ELF-1 (cell line): ENCODE measurements at regions not wholly inside any gene's neighbourhood (a gene's known extent, or its start where the extent isn't known, plus 50 kb on each side); places are given as distances from the start of the nearest gene placed in this dataset.
"Not testable (repeated sequence)": the region's sequence is repeated elsewhere in the genome, so short reads cannot be mapped to it uniquely, and the experiment has no call there.

Experiments used
- DNase-seq: peaks from one replicate; pipeline ENCODE4 v3.0.0-alpha.2; 2016; ENCODE audit warnings: low read depth, low spot score

DNA sequence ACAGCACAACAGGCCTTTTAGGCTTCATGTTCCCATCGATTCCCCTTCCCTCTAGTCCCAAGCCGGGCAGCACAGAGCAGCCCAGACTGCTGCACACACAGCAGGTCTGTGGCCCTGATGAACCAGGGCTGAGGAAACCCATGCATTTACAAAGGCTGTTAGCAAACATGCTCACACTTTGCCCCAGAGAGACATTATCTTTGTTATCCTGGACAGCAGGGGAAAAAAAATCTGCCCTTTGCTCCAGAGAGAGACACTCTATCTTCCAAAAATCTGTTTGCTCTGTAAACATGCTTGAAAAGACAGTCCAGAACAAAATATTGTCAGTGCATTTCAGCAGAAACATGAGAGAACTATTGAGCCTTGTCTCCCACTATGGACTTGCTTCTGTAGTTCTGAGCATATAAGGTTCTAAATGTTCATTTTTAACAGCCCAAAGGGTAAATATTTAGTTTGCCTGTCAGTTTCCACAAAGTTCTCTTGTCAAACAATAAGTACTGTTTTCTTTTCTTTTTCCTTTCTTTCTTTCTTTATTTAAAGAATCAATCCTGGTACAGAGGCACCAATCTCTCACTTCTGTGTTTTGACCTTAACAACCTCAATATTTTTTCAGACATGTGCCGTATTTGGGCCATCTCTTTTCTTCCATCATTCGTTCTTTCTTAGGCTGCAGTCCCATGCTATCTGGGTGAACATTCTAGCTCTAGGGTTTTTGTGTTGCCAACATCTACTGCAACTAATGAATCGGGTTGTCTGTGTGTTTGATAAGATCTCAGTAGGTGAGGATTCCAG is 468.0 kb downstream of the EPM2A start:
- DNase-seq = no peak

DNA sequence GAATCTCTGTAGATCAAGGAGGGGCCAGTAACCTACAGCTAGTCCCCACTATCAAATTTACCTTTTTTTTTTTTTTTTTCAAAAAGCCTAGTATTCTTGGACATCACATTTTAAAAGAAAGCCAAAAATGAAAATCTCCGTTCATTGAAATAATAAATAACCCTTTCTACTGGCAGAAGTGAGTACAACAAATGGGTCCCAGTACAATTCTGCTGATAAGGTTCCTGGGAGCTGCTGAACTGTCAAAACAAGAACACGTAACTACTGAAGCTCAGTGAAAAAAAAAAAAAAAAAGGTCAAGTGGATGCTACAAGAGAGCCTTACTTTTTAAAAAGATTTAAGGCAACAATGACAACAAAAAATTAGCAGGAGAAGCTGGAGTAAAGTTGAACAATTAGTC is 464.9 kb downstream of the EPM2A start:
- no peak for DNase-seq

- no peak for DNase-seq
Measured at GRCh38 chr6:145271040-145271439, 464.3 kb downstream of the EPM2A start.

DNA sequence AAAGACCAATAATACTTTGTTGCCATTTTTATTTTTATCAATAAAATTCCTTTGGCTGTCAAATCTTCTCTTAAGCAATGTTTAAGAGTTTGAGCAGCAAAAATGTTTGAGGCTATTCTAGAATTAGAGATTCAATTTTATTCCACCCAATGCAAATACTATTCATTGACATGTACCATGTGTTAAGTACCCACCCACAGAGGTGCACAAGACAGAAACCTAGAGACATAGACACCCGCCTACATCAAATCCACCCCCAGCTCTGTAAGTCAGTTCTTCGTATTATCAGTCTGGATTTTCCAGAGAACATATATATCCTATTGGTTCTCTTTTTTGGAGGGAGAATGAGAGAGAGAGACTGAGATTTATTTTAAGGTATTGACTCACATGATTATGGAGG is 463.7 kb downstream of the EPM2A start:
- DNase-seq = no peak

DNA sequence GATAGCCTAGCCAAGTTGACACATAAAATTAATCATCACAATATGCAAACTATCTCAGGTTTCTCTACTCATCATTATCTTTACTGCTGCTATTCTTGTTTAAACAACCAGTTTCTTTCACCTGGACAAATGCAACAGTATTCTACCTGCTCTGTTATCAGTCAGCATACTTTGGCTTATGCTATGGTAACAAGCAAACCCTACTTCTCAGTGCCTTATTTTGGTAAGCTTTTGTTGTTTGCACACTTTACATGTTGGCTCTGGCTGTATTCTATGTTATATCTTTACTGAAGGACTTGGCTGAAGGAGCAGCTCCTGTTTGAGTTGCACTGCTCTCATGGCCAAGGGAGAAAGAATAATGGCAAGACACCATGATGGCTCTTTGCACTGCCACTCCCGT is 463.1 kb downstream of the EPM2A start:
- no peak for DNase-seq

DNA sequence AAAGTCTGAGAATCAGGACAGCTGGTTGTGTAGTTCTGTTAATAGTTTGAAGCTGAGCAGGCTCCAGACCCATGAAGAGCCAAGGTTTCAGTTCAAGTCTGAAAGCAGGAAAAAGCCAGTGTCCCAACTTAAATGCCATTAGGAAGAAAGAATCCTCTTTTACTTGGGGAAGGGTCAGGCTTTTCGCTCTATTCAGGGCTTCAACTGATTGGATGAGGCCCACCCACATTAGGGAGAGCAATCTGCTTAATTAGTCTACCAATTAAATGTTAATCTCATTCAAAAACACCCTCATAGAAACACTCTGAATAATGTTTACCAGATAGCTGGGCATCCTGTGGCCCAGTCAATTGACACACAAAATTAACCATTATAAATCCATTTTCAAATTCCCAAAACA is 462.2 kb downstream of the EPM2A start:
- no peak for DNase-seq

GRCh38 chr6:145274083-145274482 is 461.2 kb downstream of the EPM2A start:
- no peak for DNase-seq

DNA sequence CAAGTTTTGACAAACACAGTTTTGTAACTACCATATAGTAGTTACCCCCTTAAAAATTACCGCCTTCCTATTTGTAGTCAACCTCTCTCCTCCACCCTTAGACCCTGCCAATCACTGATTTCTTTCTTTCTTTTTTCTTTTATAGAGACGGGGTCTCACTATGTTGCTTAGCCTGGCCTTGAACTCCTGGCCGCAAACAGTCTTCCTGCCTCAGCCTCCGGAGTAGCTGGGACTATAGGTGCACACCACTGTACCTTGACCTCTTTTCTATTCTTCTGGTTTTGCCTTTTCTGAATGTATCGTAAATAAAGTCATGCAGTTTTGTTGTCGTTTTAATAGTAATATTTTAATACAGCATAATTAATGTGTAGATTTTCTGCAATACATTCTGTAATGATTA is 460.3 kb downstream of the EPM2A start:
- no peak for DNase-seq

- no peak for DNase-seq
Measured at GRCh38 chr6:145275787-145276186, 459.5 kb downstream of the EPM2A start.

DNA sequence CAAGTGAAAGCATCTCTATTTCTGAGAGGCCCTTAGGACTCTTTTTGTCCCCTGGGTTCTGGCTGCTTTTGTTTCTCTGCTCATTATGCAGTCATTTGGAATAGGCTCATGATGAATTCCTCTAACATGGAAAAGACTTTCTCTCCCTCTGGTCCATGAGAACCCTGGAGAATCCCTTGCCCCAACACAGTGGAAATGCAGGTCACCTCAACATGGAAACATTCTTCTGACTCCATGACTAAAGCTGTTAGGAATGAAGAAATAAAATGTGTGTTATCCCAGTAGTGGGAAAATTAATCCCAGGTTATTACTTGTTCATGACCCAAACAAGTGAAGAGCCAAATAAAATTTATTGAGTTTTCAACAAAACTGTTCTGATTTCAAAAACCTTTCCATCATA is 458.6 kb downstream of the EPM2A start:
- no peak for DNase-seq

DNA sequence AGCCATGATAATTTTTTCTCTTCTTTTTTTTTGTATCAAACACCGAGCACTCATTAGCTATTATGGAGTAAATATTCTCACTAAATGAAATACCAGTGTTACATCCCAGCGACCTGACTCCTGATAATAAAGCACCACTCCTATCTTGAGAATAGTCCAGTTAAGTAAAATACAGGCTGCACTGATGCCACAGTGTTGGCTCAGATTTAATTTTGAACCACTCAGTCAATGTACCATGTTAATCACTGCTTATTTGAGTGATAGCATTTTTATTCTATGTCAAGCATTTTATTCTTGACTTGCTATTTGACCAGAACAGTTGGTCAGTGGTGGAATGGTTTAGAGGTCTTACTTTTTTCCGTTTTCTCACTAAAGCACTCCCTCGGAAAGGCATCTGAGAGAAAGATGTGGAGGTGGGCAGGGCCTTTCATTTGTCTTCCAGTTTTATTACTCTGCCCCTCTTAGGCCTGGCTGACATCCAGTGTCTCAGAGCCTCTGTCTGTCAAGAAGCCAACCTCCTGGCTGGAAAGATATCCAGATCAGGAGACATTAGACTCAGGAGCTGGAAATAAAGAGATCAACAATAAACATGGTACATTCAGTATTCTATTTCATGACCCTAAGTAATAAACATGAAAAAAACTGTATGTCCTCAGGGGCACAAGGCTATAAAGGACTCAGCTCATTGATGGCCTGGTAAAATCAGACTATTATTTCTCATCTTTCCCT is 457.8 kb downstream of the EPM2A start:
- DNase-seq = no peak

GRCh38 chr6:145278163-145278807 is 457.0 kb downstream of the EPM2A start:
- DNase-seq = no peak

DNA sequence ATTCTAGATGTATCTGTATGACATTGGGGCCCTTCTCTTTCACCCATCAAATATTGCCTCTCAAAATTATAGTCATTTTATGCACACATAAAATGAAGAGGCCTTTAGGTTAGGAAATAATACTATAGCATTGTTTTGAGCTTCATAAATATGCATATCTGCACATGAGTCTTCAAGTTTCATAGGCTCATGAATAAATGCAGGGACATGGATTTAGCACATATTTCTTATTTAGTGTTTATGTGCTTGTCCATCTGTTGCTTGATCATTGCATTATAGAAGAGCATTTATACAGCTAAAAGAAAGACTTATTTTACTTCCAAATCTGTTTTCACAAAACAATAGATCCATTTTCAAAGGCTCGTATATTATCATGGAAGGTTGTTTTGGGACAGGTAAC is 455.8 kb downstream of the EPM2A start:
- no peak for DNase-seq

DNA sequence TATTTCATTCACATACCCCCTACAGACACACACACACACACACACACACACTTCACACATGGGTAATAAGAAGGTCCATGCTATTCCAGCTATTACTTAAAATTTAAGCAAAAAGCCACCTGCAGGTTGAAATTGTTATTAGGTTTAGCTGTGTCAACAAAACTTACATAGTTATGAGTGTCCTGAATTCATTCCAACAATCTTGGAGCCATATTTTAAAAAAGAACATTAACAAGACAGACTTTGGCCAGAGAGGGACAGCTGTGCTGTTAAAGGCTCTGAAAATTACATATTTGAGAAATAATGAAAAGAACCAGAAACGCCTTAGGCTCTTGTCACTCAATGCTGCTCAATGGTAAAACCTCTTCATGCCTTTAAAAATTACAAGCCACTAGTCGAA is 455.3 kb downstream of the EPM2A start:
- DNase-seq = no peak

DNA sequence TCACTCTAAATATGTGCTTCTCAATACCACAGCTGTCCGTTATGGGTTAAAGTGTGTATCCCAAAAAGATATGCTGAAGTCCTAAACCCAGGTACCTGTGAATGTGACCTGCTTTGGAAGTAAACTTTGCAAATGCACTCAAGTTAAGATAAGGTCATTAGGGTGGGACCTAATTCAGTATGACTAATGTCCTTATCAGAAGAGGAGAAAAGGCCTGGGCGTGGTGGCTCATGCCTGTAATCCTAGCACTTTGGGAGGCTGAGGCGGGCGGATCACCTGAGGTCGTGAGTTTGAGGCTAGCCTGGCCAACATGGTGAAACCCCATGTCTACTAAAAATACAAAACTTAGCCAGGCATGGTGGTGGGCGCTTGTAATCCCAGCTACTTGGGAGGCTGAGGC is 452.1 kb downstream of the EPM2A start:
- DNase-seq = not testable (repeated sequence)

DNA sequence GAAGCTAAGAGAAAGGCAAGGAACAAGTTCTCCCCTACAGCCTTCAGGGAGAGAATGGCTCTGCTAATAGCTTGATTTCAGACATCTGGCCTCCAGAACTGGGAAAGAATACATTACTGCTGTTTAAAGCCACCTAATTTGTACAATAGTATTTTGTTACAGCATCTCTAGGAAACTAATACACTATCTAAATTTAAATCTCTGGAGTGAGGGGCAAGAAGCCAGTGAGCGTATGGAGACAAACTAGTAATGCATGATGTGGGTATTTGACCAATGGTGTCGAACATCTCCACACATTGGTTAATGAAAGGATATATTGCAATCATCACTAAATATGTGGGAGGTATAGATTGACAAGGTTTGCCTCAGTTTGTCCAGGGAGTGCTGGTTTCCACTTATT is 451.5 kb downstream of the EPM2A start:
- DNase-seq = no peak

DNA sequence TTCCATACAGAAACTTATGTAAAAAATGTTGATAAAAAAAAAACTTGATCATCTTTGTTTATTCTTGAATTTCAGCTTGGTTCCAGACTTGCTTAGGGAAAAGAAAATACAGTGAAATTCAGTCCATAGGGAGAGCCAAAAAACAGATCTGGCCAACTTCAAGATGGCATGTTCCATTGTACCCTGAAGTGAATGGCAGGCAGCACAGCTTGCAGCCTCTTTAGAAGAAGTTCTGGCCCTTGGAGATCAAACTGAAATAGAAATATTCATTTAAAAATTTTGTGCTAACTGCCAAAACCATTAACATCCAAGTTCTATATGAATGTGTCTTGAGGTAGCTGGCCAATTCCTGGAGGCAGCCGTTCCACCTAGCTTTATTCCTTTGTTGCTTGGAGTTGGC is 448.4 kb downstream of the EPM2A start:
- DNase-seq = no peak

DNA sequence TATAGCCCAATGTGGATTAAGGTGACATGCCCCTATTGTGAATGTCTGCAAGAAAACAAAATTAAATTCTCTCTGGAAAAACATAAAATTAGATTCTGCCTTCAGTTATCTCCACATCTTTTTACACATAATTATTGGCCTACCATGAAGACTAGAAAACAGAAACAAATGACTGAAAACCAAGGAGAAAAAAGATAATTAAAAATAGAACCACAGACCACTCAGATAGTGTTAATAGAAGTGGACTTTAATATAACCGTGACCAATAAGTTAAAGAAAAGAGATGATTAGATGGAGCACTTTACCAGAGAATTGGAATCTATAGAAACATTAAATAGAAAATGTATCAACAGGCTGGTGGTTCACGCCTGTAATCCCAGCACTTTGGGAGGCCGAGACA is 445.7 kb downstream of the EPM2A start:
- no peak for DNase-seq

DNA sequence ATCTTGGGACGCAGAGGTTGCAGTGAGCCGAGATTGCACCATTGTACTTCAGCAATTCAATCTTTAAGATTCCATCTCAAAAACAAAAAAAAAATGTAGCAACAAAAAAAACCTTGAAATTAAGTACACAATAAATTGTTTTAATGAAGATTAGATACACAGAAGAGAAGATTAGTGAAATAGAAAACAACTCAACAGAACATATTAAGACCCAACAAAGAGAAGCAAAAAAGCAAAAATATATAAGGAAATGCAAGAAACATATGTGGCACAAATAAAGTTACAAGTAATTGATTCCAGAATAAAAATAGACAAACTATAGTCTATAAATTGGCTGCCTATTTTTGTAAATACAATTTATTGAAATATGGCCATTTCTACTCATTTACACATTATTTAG is 445.2 kb downstream of the EPM2A start:
- DNase-seq = no peak

DNA sequence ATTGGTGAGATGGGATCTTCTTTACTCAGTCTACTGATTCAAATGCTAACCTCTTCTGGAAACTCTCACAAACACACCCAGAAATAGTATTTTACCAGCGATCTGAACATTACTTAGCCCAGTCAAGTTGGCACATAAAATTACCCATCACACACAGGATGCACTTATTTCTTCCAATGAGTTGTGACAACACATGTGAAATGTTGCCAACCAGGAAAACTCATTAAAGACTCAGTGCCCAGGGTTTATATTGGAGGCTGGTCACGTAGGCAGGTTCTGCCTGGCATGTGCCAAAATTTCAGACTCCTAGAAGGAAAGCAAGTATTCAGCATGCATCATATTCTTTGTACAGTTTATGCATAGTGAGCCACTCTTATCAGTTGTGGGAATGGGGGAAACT is 443.3 kb downstream of the EPM2A start:
- DNase-seq = no peak

GRCh38 chr6:145294942-145295341 is 440.4 kb downstream of the EPM2A start:
- DNase-seq = no peak

DNA sequence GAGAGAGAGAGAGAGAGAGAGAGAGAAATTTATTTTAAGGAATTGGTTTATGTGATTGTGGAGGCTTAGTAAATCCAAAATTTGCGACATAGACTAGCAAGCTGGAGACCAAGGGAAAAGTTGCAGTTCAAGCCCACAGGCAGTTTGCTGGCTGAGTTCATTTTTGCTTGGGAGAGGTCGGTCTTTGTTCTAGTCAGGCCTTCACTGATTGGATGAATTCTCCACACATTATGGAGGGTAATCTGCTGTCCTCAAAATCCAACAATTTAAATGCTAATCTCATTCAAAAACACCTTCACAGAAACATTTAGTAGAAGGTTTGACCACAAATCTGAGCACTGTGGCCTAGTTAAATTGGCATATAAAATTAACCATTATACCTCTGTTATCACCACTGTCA is 439.6 kb downstream of the EPM2A start:
- DNase-seq = no peak

GRCh38 chr6:145305670-145306069 is 429.6 kb downstream of the EPM2A start:
- DNase-seq = no peak
